Globus pallidus (tissue), 1 donor: ENCODE measurements at regions not wholly inside any gene's neighbourhood (a gene's known extent, or its start where the extent isn't known, plus 50 kb on each side); places are given as distances from the start of the nearest gene placed in this dataset.
A peak's percentile ranks its signal among the peaks of the same experiment; 100 is the strongest.
"Not testable (repeated sequence)": the region's sequence is repeated elsewhere in the genome, so short reads cannot be mapped to it uniquely, and the experiment has no call there.

Source experiments
- DNase-seq: peaks from one replicate; pipeline ENCODE4 v3.0.0-alpha.2; 2015; ENCODE audit warnings: low spot score

DNA sequence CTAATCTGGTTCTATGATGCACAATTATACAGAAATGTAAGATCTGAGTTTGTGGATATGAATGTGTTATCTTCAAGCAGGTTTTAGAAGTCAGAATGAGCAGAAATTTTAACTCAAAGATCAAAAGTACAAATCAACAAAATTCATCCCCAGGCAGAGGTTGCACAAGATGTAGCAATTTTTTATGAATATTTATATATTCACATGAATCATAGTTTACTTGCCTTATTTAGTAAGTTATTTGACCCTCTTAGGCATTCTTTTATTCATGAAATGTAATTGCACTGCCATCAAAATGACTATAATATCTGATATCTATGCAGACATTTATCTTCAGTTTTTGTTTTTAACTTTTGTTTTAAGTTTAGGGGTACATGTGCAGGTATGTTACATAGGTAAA, 103.1 kb upstream of the DAZL start:
- no peak for DNase-seq

DNA sequence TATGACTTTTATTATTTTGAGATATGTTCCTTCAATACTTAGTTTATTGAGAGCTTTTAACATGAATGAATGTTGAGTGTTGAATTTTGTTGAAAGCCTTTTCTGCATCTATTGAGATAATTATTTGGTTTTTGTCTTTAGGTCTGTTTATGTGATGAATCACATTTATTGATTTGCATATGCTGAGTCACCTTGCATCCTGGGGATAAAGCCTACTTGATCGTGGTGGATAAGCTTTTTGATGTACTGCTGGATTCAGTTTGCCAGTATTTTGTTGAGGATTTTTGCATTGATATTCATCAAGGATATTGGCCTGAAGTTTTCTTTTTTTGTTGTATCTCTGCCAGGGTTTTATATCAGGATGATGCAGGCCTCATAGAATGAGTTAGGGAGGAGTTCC, 106.5 kb upstream of the DAZL start:
- not testable (repeated sequence) for DNase-seq

DNA sequence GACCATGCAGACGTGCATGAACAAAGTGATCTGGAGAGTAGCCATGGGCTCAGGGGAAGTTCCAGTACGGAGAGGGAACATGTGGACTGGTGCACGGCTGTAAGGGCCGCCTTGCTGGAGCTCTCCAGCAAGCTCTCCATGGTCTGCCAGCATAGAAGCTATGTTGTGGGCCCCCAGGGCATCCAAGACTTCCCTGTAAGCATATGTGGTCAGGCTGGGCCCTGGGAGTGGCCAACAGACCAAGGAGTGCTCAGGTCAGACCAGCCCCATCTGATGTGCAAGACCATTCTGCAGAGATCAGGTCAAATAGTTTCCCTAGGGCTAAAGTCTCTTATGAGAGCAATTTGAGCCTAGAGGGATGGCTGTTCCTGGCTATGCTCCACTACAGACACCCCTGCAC, 110.1 kb upstream of the DAZL start:
- no peak for DNase-seq

DNA sequence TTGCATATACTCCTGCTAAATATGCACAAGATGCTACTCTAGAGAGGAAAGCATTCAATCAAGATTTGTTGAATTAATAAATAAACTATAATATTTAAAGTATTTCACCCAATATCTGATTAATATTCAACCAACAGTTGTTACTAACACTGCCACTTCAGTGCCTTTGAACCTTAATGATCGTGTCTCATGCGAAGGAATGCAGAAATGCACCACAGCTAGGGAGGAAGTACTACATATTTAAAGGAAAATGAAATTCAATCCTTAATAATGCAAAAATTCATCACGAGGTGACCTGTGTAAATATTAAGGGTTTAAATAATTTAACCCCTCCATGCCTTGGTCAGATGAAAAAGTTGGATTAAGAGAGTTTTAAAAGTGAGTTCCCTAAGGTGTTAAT, 114.2 kb upstream of the DAZL start:
- no peak for DNase-seq

DNA sequence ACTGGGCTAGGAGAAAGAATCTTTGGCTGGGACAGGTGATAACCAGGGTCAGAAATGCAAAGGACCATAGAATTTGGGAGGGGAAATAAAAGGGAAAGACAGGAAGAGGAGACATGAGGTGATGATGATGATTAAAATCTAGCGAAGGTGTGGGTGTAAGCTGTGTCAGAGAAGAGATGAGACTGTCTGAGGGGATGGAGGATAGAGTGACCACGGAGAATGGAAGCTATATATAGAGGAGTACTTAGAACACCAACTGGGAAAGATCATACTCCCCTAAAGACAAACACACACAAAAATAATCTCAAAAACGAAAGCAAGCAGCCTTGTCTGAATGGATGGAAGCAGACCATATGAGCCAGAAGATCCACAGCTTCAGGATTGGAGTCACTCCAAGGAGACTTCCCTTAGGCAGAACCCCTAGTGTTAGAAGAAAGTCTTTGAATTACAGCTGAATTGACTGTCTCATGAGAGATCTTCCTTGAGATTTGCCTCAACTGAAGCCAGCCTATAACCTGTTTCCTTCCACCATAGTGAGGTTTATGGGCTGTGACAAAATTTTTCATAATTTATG, 115.2 kb upstream of the DAZL start:
- no peak for DNase-seq

DNA sequence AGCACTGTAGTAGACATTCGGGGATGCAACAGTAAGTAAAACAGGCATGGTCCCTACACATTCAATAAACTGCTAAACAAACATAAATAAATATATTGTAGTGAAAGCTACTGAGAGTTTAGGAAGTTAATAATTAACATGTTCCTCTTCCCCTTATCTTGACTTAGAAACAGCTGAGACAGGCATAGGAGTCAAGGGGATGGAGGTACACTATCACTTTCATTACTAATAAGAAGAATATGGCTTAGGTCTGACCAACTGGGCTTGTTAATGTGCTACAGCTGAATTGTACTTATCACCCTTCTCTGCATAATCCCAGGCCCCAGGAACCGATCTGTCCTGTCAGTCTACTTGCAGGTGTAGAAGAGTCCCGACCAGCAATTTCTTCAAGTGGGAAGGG, 116.3 kb upstream of the DAZL start:
- DNase-seq: no peak

DNA sequence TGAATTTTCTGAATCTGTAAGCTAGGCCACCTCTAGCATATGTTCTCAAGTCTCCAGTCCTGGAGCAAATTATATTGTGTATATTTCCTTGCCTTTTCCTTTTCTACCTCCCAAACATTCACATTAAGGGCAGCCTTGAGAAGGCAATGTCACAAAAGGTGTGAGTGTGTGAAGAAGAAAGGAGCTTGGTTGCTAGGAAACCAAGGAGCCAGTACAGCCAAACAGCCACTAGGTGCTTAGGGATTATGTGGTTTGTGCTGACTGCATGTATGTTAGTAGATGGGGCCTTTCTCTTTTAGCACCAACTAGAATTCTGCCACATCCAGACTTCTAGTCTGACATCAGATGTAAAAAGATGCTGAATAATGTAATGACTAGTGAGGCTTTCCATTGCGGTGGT, 118.8 kb upstream of the DAZL start:
- no peak for DNase-seq

DNA sequence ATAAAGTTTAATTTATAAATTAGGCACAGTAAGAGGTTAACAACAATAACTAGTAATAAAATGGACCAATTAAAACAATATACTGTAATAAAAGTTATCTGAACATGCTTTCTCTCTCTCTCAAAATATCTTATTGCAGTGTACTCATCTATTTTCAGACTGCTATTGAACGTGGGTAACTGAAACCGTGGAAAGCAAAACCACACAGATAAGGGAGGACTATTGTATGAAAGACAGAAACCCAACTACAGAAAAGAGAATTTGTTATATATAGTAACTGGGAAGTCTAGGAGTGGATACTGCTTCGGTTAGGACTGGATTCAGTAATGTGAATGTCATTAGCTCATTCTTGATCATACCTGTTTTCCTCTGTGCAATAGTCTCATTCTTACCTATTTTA, 119.3 kb upstream of the DAZL start:
- no peak for DNase-seq

DNA sequence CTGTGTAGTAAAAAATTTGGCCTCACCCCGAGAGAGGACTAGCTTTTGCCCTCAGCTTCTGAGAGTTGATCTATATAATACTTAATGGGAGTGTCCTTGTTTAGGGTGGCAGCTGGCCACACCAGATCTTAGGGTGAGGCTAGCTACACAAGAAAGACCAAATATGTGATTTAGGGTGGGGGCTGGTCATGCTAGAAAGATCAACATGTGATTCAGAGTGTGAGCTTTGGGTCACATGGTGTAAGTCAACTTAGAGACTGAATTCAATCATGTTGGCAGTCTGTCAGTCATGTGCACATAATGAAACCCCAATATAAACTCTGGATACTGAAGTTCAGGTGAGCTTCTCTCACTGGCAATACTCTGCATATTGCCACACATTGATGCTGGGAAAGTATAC, 120.7 kb upstream of the DAZL start:
- no peak for DNase-seq

DNA sequence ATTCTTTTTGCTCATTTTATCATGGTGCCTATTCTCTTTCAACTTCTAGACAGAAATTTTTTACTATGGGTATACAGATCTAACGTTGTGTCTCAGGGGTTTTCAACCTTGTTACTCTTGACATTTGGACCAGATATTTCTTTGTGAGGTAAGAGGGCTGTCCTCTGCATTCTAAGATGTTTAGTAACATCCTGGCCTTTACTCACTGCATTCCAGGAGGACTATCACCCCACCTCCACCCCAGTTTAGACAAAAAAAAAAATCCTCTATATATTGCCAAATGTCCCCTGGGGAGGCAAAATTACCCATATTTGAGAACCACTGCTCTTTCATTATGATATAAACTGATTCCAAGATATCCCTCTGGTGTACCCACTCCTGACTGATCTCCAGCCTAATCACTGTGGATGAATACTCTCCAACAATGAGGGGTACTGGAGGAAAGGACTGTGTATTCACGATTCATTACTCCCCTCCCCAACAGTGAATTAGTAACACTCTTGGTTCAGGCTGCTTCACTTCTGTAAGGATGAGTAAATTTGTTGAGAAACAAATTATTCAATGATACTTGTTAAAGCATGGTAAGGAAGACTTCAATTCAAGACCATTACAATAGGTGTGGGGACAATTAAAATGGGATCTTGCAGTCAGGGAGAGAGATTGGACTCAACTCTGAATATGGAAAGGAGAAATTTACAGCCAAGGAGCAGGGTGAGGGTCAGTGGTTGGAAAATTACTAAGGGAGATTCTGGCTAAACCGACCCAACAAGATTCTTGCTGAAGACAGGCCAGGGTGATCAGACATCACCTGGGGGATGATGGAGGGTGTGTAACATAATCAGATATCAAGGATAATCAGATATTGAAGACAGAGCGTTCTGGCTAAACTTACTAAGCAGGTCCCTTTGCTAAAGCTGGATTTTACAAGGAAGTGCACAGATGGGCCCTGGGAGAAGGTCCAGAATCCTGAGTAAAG, 123.8 kb upstream of the DAZL start:
- DNase-seq: no peak

DNA sequence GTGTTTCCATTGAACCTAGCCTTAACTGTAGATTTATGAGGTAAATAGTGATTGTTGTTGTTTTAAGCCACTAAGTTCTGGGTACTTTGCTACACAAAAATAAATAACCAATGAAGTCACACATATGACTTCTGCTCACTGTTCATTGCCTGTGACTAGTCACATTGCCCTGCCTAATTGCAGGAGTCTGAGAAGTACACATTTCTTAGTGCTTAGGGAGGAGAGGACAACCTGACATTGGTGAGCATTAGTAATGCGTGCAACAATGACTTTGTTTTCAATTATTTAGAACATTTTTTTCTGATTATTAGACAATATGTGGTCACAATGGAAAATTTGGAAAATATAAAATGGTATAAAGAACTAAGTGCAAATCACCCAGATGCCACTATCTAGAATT, 133.2 kb upstream of the DAZL start:
- DNase-seq: no peak

DNA sequence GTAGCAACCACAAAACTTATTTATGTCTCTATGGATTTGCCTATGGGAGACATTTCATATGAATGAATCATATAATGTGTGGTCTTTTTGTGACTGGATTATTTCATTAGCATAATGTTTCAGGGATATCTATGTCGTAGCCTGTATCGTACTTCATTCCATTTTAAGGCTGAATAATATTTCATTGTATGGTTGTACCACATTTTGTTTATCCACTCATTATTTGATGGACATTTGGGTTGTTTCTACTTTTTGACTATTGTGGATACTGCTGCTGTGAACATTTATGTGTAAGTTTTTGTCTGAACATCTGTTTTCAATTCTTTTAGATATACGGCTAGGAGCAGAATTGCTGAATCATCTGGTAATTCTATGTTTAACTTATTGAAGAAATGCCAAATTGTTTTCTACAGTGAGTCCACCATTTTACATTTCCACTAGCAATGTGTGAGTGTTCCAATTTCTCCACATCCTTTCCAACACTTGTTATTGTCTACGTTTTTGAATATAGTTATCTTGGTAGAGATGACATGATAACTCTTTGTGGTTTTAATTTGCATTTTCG, 134.4 kb upstream of the DAZL start:
- DNase-seq: no peak

DNA sequence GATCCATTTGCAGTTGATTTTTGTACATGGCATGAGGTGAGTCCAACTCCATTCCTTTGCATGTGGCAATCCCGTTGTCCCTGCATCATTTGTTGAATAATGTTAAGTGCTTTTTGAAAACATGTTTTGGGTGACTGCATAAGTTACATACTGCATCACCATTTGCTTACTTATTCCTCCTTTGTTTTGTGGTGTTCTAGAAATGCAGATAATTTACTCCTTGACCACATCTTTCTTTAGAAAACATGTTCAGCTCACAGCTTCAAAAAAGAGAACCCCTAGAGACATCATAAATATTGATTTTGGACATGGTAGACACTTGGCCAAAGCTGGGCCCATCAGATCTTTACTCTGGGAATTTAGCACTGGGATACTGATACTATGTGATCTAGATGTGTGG, 135.3 kb upstream of the DAZL start:
- no peak for DNase-seq

DNA sequence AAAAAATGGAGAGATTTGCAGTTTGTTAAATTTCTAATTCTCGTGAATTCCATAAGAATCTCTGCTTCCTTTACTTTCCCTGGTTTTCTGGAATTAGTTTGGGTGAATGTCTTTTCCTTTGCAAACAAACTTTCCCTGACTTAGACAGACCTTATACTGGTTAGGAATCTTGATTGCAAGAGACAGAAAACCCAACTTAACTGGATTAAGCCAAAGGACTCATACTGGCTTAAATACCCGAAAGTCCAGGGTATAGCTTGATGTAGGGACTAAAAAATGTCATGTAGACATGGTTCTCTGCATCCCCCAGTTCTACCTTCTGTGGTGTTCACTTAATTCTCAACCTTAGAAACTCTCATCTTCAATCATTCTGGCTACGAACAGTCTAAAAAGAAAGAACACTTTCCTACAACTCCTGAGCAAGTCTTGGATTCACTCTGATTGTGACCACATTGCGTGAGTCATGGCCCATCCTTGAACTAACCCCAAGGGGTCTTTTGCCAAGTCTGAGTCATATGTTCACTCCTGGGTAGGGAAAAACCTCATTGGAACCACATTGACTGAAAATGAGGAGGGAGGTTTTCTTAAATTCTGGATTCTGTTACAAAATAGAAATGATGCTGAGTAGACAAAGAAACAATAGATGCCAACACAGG, 136.0 kb upstream of the DAZL start:
- no peak for DNase-seq

DNA sequence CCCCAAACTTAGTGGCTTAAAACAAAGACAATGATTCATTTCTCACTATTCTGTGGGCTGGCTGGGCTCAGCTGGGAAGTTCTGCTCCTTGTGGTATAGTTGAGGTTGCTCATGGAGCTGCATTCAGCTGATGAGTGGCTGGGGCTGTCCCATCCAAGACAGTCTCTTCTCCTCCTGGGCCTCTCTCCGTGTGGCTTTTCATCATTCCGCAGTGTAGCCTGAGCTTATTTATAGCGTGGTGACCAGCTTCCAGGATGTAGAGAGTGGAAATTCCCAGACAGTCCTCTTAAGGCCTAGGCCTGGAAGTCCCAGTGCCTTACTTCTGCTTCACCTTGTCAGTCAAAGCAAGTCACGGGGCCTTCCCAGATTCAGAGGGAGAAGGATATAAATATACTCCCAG, 136.7 kb upstream of the DAZL start:
- DNase-seq: no peak

DNA sequence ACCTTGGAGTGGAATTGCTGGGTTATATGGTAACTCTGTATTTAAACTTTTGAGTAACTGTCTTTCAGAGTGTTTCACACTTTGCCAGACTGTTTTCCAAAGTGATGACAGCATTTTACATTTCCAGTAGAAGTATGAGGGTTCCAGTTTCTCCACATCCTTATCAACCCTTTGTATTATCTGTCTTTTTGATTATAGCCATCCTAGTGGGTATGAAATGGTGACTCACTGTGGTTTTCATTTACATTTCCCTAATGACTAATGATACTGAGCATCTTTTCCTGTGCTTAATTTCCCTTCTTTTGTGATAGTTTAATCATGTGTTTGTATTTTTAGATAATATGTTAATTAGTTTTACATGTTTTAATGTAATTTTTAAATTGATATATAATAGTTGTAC, 138.1 kb upstream of the DAZL start:
- no peak for DNase-seq

DNA sequence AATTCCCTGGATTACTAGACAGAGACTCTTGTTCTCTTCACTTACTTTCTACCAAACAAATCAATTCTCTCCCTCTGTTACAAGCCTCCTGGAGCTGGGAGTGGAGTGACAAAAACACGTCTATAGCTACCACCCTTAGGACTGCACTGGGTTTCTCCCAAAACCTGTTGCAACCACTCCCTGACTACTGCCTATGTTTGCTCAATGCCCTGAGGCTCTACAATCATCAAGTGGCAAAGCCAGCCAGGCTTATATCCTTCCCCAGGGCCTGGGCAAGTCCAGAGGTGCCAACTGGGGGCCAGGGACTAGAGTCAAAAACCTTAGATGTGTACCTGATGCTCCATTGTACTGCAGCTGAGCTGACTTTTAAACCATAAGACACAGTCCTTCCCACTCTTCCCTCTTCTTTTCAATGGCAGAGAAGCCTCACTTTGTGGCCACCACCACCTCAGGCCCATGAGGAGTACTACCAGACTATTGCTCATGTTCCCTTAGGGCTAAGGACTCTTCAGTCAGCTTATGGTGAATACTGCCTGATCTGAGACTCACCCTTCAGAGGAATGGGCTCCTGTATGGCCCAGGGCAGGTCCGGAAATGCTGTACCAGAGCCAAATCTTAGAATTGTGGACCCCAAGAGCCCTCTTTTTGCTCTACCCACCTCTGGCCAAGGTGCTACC, 125.4 kb upstream of the PLCL2 start:
- DNase-seq: no peak

DNA sequence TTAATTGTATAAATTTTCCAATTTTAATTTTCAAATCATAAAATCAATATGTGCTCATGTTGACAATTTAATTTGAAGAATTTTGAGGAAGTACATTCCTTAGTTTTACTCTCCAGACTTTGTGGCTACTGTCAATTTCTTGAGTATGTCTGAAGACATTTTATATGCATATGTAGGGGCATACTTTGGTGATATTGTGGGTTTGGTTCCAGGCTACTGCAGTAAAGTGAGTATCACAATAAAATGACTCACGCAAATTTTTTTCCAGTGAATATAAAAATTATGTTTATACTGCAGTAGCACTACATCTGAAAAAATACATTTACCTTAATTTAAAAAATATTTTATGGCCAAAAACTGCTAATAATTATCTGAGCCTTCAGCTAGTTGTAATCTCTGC, 123.2 kb upstream of the PLCL2 start:
- no peak for DNase-seq

DNA sequence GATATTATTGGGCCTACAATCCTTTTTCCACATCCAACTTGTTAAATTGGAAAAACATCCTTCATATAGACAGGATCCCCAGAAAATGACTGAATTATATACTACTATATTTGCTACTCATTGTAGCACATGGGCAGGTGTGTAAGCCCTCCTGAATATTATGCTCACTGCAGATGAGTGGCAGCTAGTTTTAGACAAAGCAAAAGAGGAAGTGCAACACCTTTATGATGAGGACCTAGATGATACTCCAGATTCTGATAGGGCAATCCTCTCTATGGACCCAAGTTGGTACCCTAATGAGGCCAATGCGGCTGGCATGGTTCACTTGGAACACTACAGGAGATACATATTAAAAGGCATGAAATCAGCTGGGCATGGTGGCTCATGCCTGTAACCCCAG, 119.1 kb upstream of the PLCL2 start:
- no peak for DNase-seq

DNA sequence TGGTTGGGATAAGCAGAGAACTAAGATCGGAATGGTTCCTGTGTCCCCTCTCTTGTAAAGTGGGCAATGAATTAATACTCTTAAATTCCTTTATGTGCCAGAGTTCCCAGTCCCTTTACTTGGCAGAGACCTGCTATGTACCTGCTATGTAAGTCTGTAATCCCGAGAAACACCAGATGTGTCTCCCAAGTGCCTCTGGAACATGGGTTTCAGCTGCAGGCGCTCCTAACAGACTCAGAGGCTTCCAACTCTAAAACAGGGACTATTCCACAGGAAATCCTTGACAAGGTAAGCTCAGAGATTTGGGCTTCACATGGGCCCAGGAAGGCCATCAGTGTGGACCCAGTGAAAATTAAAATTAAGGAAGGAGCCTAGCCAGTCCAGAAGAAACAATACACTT, 117.7 kb upstream of the PLCL2 start:
- no peak for DNase-seq

DNA sequence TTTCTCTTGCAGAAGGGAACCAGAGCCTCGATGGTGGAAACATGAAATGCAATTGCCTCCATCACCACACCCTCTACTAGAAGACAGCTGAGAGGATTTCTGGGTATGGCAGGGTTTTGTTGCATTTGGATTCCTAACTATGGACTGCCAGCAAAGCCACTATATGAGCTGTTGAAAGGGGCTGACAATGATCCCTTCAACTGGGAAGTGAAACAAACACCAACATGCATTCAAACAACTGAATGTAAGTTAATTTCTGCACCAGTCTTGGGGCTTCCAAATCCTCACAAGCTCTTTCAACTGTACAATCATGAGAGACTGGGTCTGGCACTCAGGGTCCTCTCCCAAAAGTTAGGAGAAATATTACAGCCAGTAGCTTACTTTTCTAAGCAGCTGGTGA, 116.7 kb upstream of the PLCL2 start:
- peak; percentile 27 for DNase-seq

DNA sequence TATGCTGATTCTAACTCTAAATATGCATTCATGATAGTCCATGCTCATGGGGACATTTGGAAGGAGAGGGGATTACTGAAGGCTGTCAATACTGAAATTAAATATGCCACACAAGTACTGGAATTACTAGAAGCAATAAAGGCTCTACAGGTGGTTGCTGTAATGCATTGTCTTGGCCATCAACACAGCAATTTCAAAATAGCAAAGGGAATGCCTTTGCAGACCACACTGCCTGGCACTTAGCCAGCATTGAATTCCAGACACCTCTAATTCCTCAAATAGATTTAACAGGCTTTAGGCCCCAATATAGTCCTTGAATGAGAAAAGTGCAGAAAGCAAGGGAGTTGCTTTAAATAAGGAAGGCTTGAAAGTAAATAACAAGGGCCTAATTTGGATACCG, 115.8 kb upstream of the PLCL2 start:
- no peak for DNase-seq
